ENCODE measurements at regions not wholly inside any gene's neighbourhood (a gene's known extent, or its start where the extent isn't known, plus 50 kb on each side); places are given as distances from the start of the nearest gene placed in this dataset.

DNA sequence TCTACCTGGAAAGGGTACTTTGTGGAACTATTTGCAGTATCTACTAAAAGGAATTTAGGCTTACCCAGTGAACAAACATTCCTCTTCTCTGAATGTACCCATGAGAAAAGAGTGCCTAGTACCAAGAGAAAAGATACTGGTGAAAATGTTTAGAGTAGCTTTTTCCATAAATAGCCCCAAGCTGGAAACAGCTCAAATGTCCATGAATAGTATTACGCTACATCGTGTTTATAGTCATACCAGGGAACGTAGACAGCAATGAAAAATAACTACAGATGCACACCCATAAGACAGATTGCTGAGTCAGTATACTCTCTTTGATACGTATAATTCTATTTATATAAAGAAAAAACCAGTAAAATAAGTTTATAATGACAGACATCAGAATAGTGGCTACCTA is 285.9 kb downstream of the KLF6 start:
- H3K9ac ChIP-seq (ENCODE audit: insufficient read depth, low read length) = no peak overlapping the region
- H3K4me3 ChIP-seq (replicated peaks in 1 of 4; ENCODE audit: control extremely low read depth in 1 of 4, insufficient read depth in 1 of 4, low read depth in 3 of 4, low read length in 4 of 4) = no peak overlapping the region
- TF ChIP-seq, protein P1, sequence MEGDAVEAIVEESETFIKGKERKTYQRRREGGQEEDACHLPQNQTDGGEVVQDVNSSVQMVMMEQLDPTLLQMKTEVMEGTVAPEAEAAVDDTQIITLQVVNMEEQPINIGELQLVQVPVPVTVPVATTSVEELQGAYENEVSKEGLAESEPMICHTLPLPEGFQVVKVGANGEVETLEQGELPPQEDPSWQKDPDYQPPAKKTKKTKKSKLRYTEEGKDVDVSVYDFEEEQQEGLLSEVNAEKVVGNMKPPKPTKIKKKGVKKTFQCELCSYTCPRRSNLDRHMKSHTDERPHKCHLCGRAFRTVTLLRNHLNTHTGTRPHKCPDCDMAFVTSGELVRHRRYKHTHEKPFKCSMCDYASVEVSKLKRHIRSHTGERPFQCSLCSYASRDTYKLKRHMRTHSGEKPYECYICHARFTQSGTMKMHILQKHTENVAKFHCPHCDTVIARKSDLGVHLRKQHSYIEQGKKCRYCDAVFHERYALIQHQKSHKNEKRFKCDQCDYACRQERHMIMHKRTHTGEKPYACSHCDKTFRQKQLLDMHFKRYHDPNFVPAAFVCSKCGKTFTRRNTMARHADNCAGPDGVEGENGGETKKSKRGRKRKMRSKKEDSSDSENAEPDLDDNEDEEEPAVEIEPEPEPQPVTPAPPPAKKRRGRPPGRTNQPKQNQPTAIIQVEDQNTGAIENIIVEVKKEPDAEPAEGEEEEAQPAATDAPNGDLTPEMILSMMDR (conservative IDR thresholded peaks at IDR 0.05 in 1 of 2, IDR thresholded peaks at IDR 0.05 in 1 of 2; ENCODE audit: low read depth in 1 of 2, low read length in 2 of 2) = no peak
- no peak for TF ChIP-seq EZH2 (IDR thresholded peaks at IDR 0.05; ENCODE audit: low read length, missing control alignments)
- H3K27ac ChIP-seq (ENCODE audit: insufficient read depth, low read length) = no peak overlapping the region
- no peaks in the 10 kb centered on the region for H3K9me3 ChIP-seq (ENCODE audit: control insufficient read depth, insufficient read depth, low read depth, low read length)
- DNase-seq (ENCODE audit: low read depth in 2 of 2) = peak; percentile 56 to 61
- H3K36me3 ChIP-seq (ENCODE audit: control insufficient read depth, insufficient read depth, low read length) = no peaks in the 10 kb centered on the region
- no peak overlapping the region for H2AFZ ChIP-seq (ENCODE audit: low read length)
- H3K4me1 ChIP-seq (ENCODE audit: control insufficient read depth, extremely low read depth, insufficient read depth, low read length) = peaks cover 5% of the 10 kb centered on the region
- no peaks in the 10 kb centered on the region for H3K79me2 ChIP-seq (ENCODE audit: control insufficient read depth, insufficient read depth, low read length)
- no peaks in the 10 kb centered on the region for H4K20me1 ChIP-seq (ENCODE audit: control insufficient read depth, extremely low read depth, insufficient read depth, low read length)
- no peak overlapping the region for H3K4me2 ChIP-seq (ENCODE audit: extremely low read depth, insufficient read depth, low read length)
- no peaks in the 10 kb centered on the region for H3K27me3 ChIP-seq (ENCODE audit: control insufficient read depth, insufficient read depth, low read length)

DNA sequence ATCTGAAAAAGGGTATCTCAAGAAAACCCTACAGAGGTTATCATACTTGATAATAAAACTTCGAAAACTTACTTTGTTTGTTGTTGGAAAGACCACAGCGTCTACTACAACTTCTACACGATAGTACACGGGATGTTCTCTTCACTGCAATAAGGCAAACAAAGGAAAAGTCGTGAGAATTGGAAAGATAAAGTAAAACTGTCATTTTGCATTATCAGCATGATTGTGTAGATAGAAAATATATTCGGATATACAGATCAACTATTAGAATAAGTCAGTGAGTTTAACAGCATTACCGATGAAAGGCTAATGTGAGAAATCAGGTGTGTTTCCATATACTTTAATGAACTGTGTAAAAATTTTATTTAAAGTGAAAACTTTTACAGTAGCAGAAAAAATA is 287.4 kb downstream of the KLF6 start:
- Histone ChIP-seq H3K4me3 (replicated peaks in 1 of 4; ENCODE audit: control extremely low read depth in 1 of 4, insufficient read depth in 1 of 4, low read depth in 3 of 4, low read length in 4 of 4) (no peak overlapping the region), H3K79me2 (ENCODE audit: control insufficient read depth, insufficient read depth, low read length) (no peaks in the 10 kb centered on the region)

DNA sequence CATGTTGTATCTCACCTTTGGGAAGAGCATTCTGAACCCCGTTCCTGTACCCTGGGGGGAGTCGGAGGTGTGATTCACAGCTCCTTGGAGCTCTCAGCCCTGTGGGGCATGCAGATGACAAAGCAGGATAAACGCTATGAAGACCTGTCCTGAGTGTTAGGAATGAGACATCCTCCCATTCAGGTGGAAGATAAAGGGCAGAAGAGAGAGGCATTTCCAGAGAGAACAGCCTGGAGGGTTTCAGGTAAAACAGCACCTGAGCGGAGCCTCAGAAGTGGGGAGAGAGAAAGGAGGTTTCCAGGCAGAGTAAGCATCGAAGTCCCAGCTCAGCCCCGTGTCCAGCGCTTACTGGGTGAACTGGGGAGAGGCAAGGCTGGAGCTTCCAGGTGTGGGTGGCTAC is 288.9 kb downstream of the KLF6 start:
- Histone ChIP-seq H3K4me2 (ENCODE audit: extremely low read depth, insufficient read depth, low read length) (no peak overlapping the region), H3K79me2 (ENCODE audit: control insufficient read depth, insufficient read depth, low read length) (no peaks in the 10 kb centered on the region), H3K4me3 (replicated peaks in 1 of 4; ENCODE audit: control extremely low read depth in 1 of 4, insufficient read depth in 1 of 4, low read depth in 3 of 4, low read length in 4 of 4) (no peak overlapping the region), H2AFZ (ENCODE audit: low read length) (no peak overlapping the region), H3K27ac (ENCODE audit: insufficient read depth, low read length) (no peak overlapping the region), H3K27me3 (ENCODE audit: control insufficient read depth, insufficient read depth, low read length) (no peaks in the 10 kb centered on the region), H3K36me3 (ENCODE audit: control insufficient read depth, insufficient read depth, low read length) (no peaks in the 10 kb centered on the region), H3K9me3 (ENCODE audit: control insufficient read depth, insufficient read depth, low read depth, low read length) (no peaks in the 10 kb centered on the region), H3K9ac (ENCODE audit: insufficient read depth, low read length) (no peak overlapping the region), H3K4me1 (ENCODE audit: control insufficient read depth, extremely low read depth, insufficient read depth, low read length) (peaks cover 10% of the 10 kb centered on the region), H4K20me1 (ENCODE audit: control insufficient read depth, extremely low read depth, insufficient read depth, low read length) (no peaks in the 10 kb centered on the region)
- DNase-seq (ENCODE audit: low read depth in 2 of 2) = no peak
- TF ChIP-seq, protein P1 (conservative IDR thresholded peaks at IDR 0.05 in 1 of 2, IDR thresholded peaks at IDR 0.05 in 1 of 2; ENCODE audit: low read depth in 1 of 2, low read length in 2 of 2) = no peak
- TF ChIP-seq EZH2 (IDR thresholded peaks at IDR 0.05; ENCODE audit: low read length, missing control alignments) = no peak

More for the DNA sequence above, 287.4 kb downstream of the KLF6 start:
- H3K9ac ChIP-seq (ENCODE audit: insufficient read depth, low read length) = no peak overlapping the region
- no peak for DNase-seq (ENCODE audit: low read depth in 2 of 2)
- no peaks in the 10 kb centered on the region for H3K27me3 ChIP-seq (ENCODE audit: control insufficient read depth, insufficient read depth, low read length)
- no peaks in the 10 kb centered on the region for H4K20me1 ChIP-seq (ENCODE audit: control insufficient read depth, extremely low read depth, insufficient read depth, low read length)
- H3K27ac ChIP-seq (ENCODE audit: insufficient read depth, low read length) = no peak overlapping the region
- no peak overlapping the region for H2AFZ ChIP-seq (ENCODE audit: low read length)
- H3K9me3 ChIP-seq (ENCODE audit: control insufficient read depth, insufficient read depth, low read depth, low read length) = no peaks in the 10 kb centered on the region
- no peaks in the 10 kb centered on the region for H3K36me3 ChIP-seq (ENCODE audit: control insufficient read depth, insufficient read depth, low read length)
- no peak overlapping the region for H3K4me2 ChIP-seq (ENCODE audit: extremely low read depth, insufficient read depth, low read length)
- H3K4me1 ChIP-seq (ENCODE audit: control insufficient read depth, extremely low read depth, insufficient read depth, low read length) = peaks cover 10% of the 10 kb centered on the region
- TF ChIP-seq, protein P1 (conservative IDR thresholded peaks at IDR 0.05 in 1 of 2, IDR thresholded peaks at IDR 0.05 in 1 of 2; ENCODE audit: low read depth in 1 of 2, low read length in 2 of 2) = no peak
- TF ChIP-seq EZH2 (IDR thresholded peaks at IDR 0.05; ENCODE audit: low read length, missing control alignments) = no peak
